GM12874 (cell line): ENCODE measurements at regions not wholly inside any gene's neighbourhood (a gene's known extent, or its start where the extent isn't known, plus 50 kb on each side); places are given as distances from the start of the nearest gene placed in this dataset.

Source experiments
- CTCF ChIP-seq: IDR thresholded peaks from 2 replicates; pipeline ENCODE4 v1.5.1; 2011; ENCODE audit warnings: low read depth, mild to moderate bottlenecking, control low read depth, low read length, moderate library complexity; ENCODE audit not compliant: insufficient read depth

GRCh38 chr6:90456001-90456400 lies 130.9 kb downstream of the MAP3K7 start:
- TF ChIP-seq CTCF, result no peak

- TF ChIP-seq CTCF, result no peak
Measured at GRCh38 chr6:90454836-90455427, 131.9 kb downstream of the MAP3K7 start.

GRCh38 chr6:90450268-90450953 lies 136.5 kb downstream of the MAP3K7 start:
- no peak for TF ChIP-seq CTCF

GRCh38 chr6:90449311-90449710 lies 137.6 kb downstream of the MAP3K7 start:
- TF ChIP-seq CTCF, result no peak

GRCh38 chr6:90448836-90449235 lies 138.0 kb downstream of the MAP3K7 start:
- TF ChIP-seq CTCF, result no peak

- TF ChIP-seq CTCF, result no peak
Measured at GRCh38 chr6:90446164-90446563, 140.7 kb downstream of the MAP3K7 start.

- TF ChIP-seq CTCF, result no peak
Measured at GRCh38 chr6:90445533-90446108, 141.3 kb downstream of the MAP3K7 start.
